AG09309 (cell line): ENCODE measurements at regions not wholly inside any gene's neighbourhood (a gene's known extent, or its start where the extent isn't known, plus 50 kb on each side); places are given as distances from the start of the nearest gene placed in this dataset.

Source experiments
- DNase-seq: peaks from one replicate; pipeline ENCODE4 v3.0.0-alpha.2; 2010; ENCODE audit warnings: low read depth
- H3K4me3 ChIP-seq: 2 replicates; pipeline ENCODE4 v1.5.1; 2011; ENCODE audit warnings: mild to moderate bottlenecking, low read depth, low read length, moderate library complexity; ENCODE audit not compliant: control insufficient read depth
- CTCF ChIP-seq: IDR thresholded peaks from 2 replicates; pipeline ENCODE4 v1.5.1; 2011; ENCODE audit warnings: mild to moderate bottlenecking, low read depth, low read length, inconsistent platforms; ENCODE audit not compliant: insufficient read depth, control insufficient read depth; ENCODE audit errors: missing control alignments

GRCh38 chr11:70699294-70700221 is 301.2 kb downstream of the CTTN start:
- no peak overlapping the region for H3K4me3 ChIP-seq
- DNase-seq = no peak
- no peak for TF ChIP-seq CTCF

- DNase-seq = no peak
- H3K4me3 ChIP-seq = no peak overlapping the region
- no peak for TF ChIP-seq CTCF
Measured at GRCh38 chr11:70700453-70700852, 302.1 kb downstream of the CTTN start.

GRCh38 chr11:70700871-70701270 is 302.5 kb downstream of the CTTN start:
- DNase-seq = no peak
- no peak for TF ChIP-seq CTCF
- H3K4me3 ChIP-seq = no peak overlapping the region

- no peak for TF ChIP-seq CTCF
- DNase-seq = no peak
- no peak overlapping the region for H3K4me3 ChIP-seq
Measured at GRCh38 chr11:70702040-70702648, 303.8 kb downstream of the CTTN start.

- no peak for TF ChIP-seq CTCF
- no peak overlapping the region for H3K4me3 ChIP-seq
- no peak for DNase-seq
Measured at GRCh38 chr11:70703141-70704064, 305.1 kb downstream of the CTTN start.

- H3K4me3 ChIP-seq = no peak overlapping the region
- TF ChIP-seq CTCF = no peak
- no peak for DNase-seq
Measured at GRCh38 chr11:70705097-70705496, 306.8 kb downstream of the CTTN start.
